Smooth muscle cell (in vitro differentiated cells): ENCODE measurements at regions not wholly inside any gene's neighbourhood (a gene's known extent, or its start where the extent isn't known, plus 50 kb on each side); places are given as distances from the start of the nearest gene placed in this dataset.

Source experiments
- DNase-seq: peaks from one replicate; lab custom pipeline; 2025; ENCODE audit not compliant: unreplicated experiment; lab: John Stamatoyannopoulos, UW
- H2AFZ ChIP-seq: fragments of 200-600 bp; sonication (generic); 2 replicates; pipeline ENCODE4 v1.6.0; 2016; ENCODE audit warnings: antibody characterized with exemption, low read depth, mild to moderate bottlenecking
- H3F3A ChIP-seq: fragments of 200-600 bp; sonication (generic); 2 replicates; pipeline ENCODE4 v1.6.0; 2017; ENCODE audit warnings: antibody characterized with exemption, low read depth
- H3K27ac ChIP-seq: fragments of 200-600 bp; sonication (generic); 2 replicates; pipeline ENCODE4 v1.5.1; 2016; ENCODE audit warnings: low read depth, mild to moderate bottlenecking
- H3K27me3 ChIP-seq: fragments of 200-600 bp; sonication (generic); 2 replicates; pipeline ENCODE4 v1.6.1; 2016; ENCODE audit warnings: low read depth, mild to moderate bottlenecking
- H3K36me3 ChIP-seq: fragments of 200-600 bp; sonication (generic); 2 replicates; pipeline ENCODE4 v1.5.1; 2016; ENCODE audit warnings: low read depth
- H3K4me1 ChIP-seq: fragments of 200-600 bp; sonication (generic); 2 replicates; pipeline ENCODE4 v1.5.1; 2016; ENCODE audit warnings: low read depth
- H3K4me2 ChIP-seq: fragments of 200-600 bp; sonication (generic); 2 replicates; pipeline ENCODE4 v1.6.0; 2016; ENCODE audit warnings: mild to moderate bottlenecking
- H3K4me3 ChIP-seq: fragments of 200-600 bp; sonication (generic); 2 replicates; pipeline ENCODE4 v1.5.1; 2016; ENCODE audit warnings: mild to moderate bottlenecking
- H3K79me2 ChIP-seq: fragments of 200-600 bp; sonication (generic); 2 replicates; pipeline ENCODE4 v1.6.0; 2016; ENCODE audit warnings: low read depth, mild to moderate bottlenecking
- H3K9ac ChIP-seq: fragments of 200-600 bp; sonication (generic); 2 replicates; pipeline ENCODE4 v1.6.0; 2016; ENCODE audit warnings: low read depth
- H3K9me3 ChIP-seq: fragments of 200-600 bp; sonication (generic); replicated peaks from 2 replicates; pipeline ENCODE4 v1.5.1; 2016; ENCODE audit warnings: low read depth
- H4K20me1 ChIP-seq: fragments of 200-600 bp; sonication (generic); 2 replicates; pipeline ENCODE4 v1.6.0; 2016; ENCODE audit warnings: low read depth
- CTCF ChIP-seq: fragments of 200-600 bp; sonication (generic); IDR thresholded peaks from 2 replicates; pipeline ENCODE4 v1.5.1; 2017; ENCODE audit warnings: borderline replicate concordance, mild to moderate bottlenecking, antibody characterized with exemption; ENCODE audit not compliant: insufficient read depth, poor library complexity, severe bottlenecking
- WGBS: methylation state at CpG from one replicate; pipeline ENCODE4 v1.1.7; 2016; ENCODE audit warnings: low lambda C conversion rate; 5-methylcytosine and 5-hydroxymethylcytosine counted together

GRCh38 chr6:71766796-71767195 lies 119.6 kb upstream of the RIMS1 start:
- H3F3A ChIP-seq: no peaks in the 10 kb centered on the region
- DNase-seq: no peak

GRCh38 chr6:71768356-71768755 lies 118.0 kb upstream of the RIMS1 start:
- H3K79me2 ChIP-seq: no peaks in the 10 kb centered on the region
- no peaks in the 10 kb centered on the region for H3K4me1 ChIP-seq
- TF ChIP-seq CTCF: no peak
- H4K20me1 ChIP-seq: no peaks in the 10 kb centered on the region
- H3K27ac ChIP-seq: no peak overlapping the region
- H3K9ac ChIP-seq: no peak overlapping the region
- WGBS: 63% methylated on average over 1 of the region's 1 CpG
- no peak for DNase-seq
- no peaks in the 10 kb centered on the region for H3K36me3 ChIP-seq
- H3K27me3 ChIP-seq: no peaks in the 10 kb centered on the region
- H3K9me3 ChIP-seq: no peaks in the 10 kb centered on the region
- no peak overlapping the region for H2AFZ ChIP-seq
- no peak overlapping the region for H3K4me3 ChIP-seq
- H3K4me2 ChIP-seq: no peak overlapping the region
- H3F3A ChIP-seq: no peaks in the 10 kb centered on the region

More at GRCh38 chr6:71766796-71767195, 119.6 kb upstream of the RIMS1 start:
- TF ChIP-seq CTCF: no peak
- WGBS: 55% methylated on average over 3 of the region's 3 CpGs
- no peaks in the 10 kb centered on the region for H3K36me3 ChIP-seq
- no peaks in the 10 kb centered on the region for H3K4me1 ChIP-seq
- no peak overlapping the region for H3K4me2 ChIP-seq
- H3K27ac ChIP-seq: no peak overlapping the region
- H2AFZ ChIP-seq: no peak overlapping the region
- H3K4me3 ChIP-seq: no peak overlapping the region
- H4K20me1 ChIP-seq: no peaks in the 10 kb centered on the region
- H3K79me2 ChIP-seq: no peaks in the 10 kb centered on the region
- no peaks in the 10 kb centered on the region for H3K9me3 ChIP-seq
- no peaks in the 10 kb centered on the region for H3K27me3 ChIP-seq
- H3K9ac ChIP-seq: no peak overlapping the region

GRCh38 chr6:71808865-71809264 lies 77.5 kb upstream of the RIMS1 start:
- no peak for DNase-seq
- H3K27ac ChIP-seq: no peak overlapping the region
- H3K27me3 ChIP-seq: no peaks in the 10 kb centered on the region
- H3K79me2 ChIP-seq: no peaks in the 10 kb centered on the region
- H3K9ac ChIP-seq: no peak overlapping the region
- H3F3A ChIP-seq: no peaks in the 10 kb centered on the region
- H4K20me1 ChIP-seq: no peaks in the 10 kb centered on the region
- H3K4me3 ChIP-seq: no peak overlapping the region
- no peak overlapping the region for H2AFZ ChIP-seq
- no peaks in the 10 kb centered on the region for H3K36me3 ChIP-seq
- no peak overlapping the region for H3K4me2 ChIP-seq
- H3K9me3 ChIP-seq: peaks cover 25% of the 10 kb centered on the region
- WGBS: 89% methylated on average over 1 of the region's 1 CpG
- TF ChIP-seq CTCF: no peak
- no peaks in the 10 kb centered on the region for H3K4me1 ChIP-seq

GRCh38 chr6:71810880-71811279 lies 75.5 kb upstream of the RIMS1 start:
- no peaks in the 10 kb centered on the region for H3F3A ChIP-seq
- no peak overlapping the region for H3K27ac ChIP-seq
- H3K4me1 ChIP-seq: no peaks in the 10 kb centered on the region
- no peak overlapping the region for H3K4me3 ChIP-seq
- 83% methylated on average over 1 of the region's 1 CpG for WGBS
- peaks cover 25% of the 10 kb centered on the region for H3K9me3 ChIP-seq
- no peak overlapping the region for H2AFZ ChIP-seq
- DNase-seq: no peak
- no peaks in the 10 kb centered on the region for H3K36me3 ChIP-seq
- TF ChIP-seq CTCF: no peak
- no peaks in the 10 kb centered on the region for H3K79me2 ChIP-seq
- no peaks in the 10 kb centered on the region for H3K27me3 ChIP-seq
- H4K20me1 ChIP-seq: no peaks in the 10 kb centered on the region
- H3K9ac ChIP-seq: no peak overlapping the region
- no peak overlapping the region for H3K4me2 ChIP-seq
